DLD1 (cell line): ENCODE measurements at regions not wholly inside any gene's neighbourhood (a gene's known extent, or its start where the extent isn't known, plus 50 kb on each side); places are given as distances from the start of the nearest gene placed in this dataset.

Experiments
- in situ Hi-C: cut with HindIII; loops from 2 replicates; pipeline ENCODE4 v1.10.0; 2017; ENCODE audit warnings: low sequenced_read_pairs

DNA sequence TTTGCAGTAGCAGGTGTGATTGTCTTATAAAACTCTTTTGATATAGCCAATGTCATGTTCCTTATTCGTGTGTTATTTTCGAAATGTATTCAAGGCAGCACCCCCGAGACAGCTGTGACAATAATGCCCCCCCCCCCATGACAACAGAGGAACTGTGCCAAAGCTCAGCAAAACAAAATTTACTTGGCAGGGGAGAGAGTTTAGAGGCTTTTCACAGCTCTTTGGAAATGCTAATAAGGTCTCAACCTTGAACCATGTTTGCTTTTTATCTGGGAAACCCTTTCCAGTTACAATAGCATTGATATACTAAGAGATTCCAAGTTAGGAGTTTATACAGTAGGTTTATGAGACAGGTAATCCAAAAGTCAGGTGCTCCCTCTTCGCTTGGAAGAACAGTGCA, 56.4 kb upstream of the USP44 start:
- in situ Hi-C loops: loop anchor here (25.0 kb wide), 1 partner anchor 205 kb away; no protein-coding TSS in a partner anchor

DNA sequence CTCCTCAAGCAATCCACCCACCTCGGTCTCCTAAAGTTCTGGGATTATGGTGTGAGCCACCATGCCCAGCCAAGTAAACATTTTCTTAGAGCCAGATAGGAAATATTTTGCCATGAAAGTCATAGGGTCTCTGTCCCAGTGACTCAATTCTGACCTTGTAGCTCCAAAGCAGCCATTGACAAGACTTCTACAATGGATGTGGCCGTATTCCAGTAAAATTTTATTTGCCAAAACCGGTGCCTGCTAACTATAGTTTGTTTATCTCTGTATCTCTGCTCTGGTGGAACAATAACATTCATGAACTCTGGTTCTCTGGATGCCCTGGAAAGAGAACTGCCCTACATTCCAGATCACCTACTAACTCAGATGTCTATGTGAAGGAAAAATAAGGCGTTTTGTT, 54.6 kb upstream of the USP44 start:
- in situ Hi-C loops: loop anchor here (25.0 kb wide), 1 partner anchor 206 kb away; no protein-coding TSS in a partner anchor

DNA sequence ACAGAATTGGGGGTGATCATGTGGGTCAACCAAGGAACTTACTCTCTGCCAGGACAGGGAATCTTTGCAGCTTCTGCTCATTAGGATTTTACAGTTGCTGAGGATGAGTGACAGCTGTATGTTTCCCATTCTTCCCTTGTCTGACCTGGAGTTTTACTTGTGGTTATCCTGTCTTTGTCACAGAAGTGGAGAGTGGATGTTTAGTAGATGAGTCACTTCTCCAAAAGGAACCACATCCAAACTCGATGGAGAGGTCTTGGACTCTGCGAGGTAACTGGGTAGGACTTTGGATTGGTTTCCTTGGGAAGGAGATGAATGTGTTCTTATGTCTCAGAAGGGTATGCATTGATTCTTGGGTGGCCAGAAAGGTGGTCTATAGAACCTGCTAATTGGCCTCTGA, 53.8 kb upstream of the USP44 start:
- in situ Hi-C loops: loop anchor here (25.0 kb wide), 1 partner anchor 207 kb away; no protein-coding TSS in a partner anchor

DNA sequence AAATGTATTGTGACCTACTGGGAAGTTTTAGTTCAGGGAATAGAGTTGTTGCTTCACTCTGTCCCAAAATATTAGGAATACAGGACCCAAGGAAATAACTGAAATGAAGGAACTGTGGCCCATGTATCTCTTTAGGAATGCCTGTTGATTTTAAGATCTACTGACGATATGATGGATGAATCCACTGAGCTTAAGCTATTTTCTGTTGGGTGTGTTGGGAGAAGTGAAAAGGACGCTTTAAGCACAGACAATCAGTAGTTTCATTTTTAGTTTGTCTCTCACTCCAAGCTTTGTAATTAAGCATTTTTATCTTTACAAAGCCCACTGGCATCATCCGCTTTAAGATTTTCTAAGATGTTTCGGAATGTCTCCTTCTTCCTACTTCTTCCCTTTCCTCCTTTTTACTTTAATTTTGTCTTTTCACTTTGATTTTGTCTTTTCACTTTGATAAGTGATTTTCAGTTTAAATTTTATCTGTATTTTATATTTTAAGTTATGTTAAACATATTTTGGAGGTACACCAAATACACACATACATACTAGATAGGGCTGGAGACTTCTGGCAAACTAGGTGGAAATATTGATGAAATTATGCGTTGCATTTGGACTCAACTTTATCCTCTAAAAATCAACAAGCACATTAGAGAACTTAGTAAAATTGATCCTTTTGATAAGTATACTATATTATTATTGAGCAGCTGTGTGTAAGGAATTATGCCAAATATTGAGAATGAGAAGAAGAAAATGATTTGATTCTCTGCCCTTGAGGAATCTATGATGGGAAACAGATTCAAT, 52.3 kb upstream of the USP44 start:
- in situ Hi-C loops: loop anchor here (25.0 kb wide), 1 partner anchor 209 kb away; no protein-coding TSS in a partner anchor

DNA sequence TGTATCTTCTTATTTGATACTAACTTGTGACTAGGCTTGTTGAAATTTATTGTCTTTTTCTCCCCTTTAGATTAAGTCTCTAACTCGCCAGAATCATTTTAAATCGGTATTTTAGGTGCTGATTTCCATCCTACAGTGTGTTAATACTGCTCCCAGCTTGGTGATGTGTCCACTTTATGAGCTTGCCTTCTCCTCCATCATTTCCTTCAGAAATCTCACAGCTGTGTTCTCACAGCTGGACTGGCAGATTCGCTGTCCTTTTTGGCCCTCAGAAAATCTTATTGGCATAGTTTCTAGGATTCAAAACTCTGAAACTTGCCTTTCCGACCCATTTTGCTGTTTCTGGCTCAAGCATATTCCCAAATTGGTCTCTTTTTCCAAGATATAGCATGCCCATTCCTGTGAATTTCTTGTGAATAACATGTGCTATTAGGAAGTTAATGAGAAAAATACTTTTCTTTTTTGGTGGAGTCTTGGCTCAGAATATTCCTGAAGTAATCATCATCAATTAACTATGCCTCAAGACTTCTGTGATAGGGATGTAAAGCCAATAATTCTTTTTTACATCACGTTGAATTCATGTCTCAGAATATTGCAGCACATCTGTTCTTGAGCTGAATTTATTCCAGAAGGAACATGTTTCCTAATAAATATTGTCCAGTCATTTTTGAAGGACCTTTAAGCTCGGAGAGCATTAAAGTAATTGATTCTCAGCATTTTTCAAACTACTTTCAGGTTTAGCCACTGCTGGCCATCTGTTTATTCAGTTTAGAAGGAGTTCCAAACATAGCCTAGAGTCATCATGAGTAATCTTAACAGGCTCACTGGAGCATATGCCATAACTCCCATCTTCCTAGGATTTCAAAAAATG, 50.0 kb upstream of the USP44 start:
- in situ Hi-C loops: loop anchor here (25.0 kb wide), 1 partner anchor 211 kb away; no protein-coding TSS in a partner anchor
